ENCODE measurements at regions not wholly inside any gene's neighbourhood (a gene's known extent, or its start where the extent isn't known, plus 50 kb on each side); places are given as distances from the start of the nearest gene placed in this dataset.

- TF ChIP-seq EZH2phosphoT487 (IDR thresholded peaks at IDR 0.05; ENCODE audit: unreplicated experiment) (no peak), POLR2AphosphoS5 (IDR thresholded peaks at IDR 0.05; ENCODE audit: low read depth) (no peak), REST (IDR thresholded peaks at IDR 0.05; ENCODE audit: unreplicated experiment) (no peak), ZNF114 (CRISPR knock-in tag; IDR thresholded peaks at IDR 0.05) (no peak), EZH2 (IDR thresholded peaks at IDR 0.05; ENCODE audit: low read depth, unreplicated experiment) (no peak), JUNB (IDR thresholded peaks at IDR 0.05; ENCODE audit: unreplicated experiment) (no peak), CREB1 (CRISPR knock-in tag; IDR thresholded peaks at IDR 0.05; ENCODE audit: low read depth) (no peak), ZNF331 (CRISPR knock-in tag; IDR thresholded peaks at IDR 0.05; ENCODE audit: low read depth) (no peak), NANOG (IDR thresholded peaks at IDR 0.05; ENCODE audit: borderline replicate concordance) (no peak)
- TF ChIP-seq, protein P1, sequence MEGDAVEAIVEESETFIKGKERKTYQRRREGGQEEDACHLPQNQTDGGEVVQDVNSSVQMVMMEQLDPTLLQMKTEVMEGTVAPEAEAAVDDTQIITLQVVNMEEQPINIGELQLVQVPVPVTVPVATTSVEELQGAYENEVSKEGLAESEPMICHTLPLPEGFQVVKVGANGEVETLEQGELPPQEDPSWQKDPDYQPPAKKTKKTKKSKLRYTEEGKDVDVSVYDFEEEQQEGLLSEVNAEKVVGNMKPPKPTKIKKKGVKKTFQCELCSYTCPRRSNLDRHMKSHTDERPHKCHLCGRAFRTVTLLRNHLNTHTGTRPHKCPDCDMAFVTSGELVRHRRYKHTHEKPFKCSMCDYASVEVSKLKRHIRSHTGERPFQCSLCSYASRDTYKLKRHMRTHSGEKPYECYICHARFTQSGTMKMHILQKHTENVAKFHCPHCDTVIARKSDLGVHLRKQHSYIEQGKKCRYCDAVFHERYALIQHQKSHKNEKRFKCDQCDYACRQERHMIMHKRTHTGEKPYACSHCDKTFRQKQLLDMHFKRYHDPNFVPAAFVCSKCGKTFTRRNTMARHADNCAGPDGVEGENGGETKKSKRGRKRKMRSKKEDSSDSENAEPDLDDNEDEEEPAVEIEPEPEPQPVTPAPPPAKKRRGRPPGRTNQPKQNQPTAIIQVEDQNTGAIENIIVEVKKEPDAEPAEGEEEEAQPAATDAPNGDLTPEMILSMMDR (conservative IDR thresholded peaks at IDR 0.05; ENCODE audit: low read depth in 2 of 2) = no peak
- TF ChIP-seq, protein P2, sequence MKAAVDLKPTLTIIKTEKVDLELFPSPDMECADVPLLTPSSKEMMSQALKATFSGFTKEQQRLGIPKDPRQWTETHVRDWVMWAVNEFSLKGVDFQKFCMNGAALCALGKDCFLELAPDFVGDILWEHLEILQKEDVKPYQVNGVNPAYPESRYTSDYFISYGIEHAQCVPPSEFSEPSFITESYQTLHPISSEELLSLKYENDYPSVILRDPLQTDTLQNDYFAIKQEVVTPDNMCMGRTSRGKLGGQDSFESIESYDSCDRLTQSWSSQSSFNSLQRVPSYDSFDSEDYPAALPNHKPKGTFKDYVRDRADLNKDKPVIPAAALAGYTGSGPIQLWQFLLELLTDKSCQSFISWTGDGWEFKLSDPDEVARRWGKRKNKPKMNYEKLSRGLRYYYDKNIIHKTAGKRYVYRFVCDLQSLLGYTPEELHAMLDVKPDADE (IDR thresholded peaks at IDR 0.05) = no peak
Measured at GRCh38 chr2:216932863-216933548, 73.1 kb upstream of the TNP1 start.
